ENCODE measurements at regions not wholly inside any gene's neighbourhood (a gene's known extent, or its start where the extent isn't known, plus 50 kb on each side); places are given as distances from the start of the nearest gene placed in this dataset.

GRCh38 chr7:41292487-41292886, 410.4 kb downstream of the INHBA start:
- no peaks in the 10 kb centered on the region for H3K9me3 ChIP-seq
- TF ChIP-seq CTCF (IDR thresholded peaks at IDR 0.05) (no peak), POLR2A (IDR thresholded peaks at IDR 0.05) (no peak)
- no peaks in the 10 kb centered on the region for H3K27me3 ChIP-seq
- ATAC-seq (no peak), DNase-seq (no peak)
- intact Hi-C loops (cut with DNase I): no loop called here
- H3K27ac ChIP-seq: no peak overlapping the region
- WGBS (ENCODE audit: insufficient coverage, low coverage, low lambda C conversion rate, missing lambda C conversion rate): 80% methylated on average over 3 of the region's 3 CpGs
- H3K4me3 ChIP-seq: no peak overlapping the region
- H3K36me3 ChIP-seq: no peaks in the 10 kb centered on the region
- peaks cover 0 to 25% (median 12%) of the 10 kb centered on the region in 4 donors for H3K4me1 ChIP-seq

- TF ChIP-seq POLR2A (IDR thresholded peaks at IDR 0.05) (no peak), CTCF (IDR thresholded peaks at IDR 0.05) (no peak)
- no peaks in the 10 kb centered on the region for H3K27me3 ChIP-seq
- no peaks in the 10 kb centered on the region for H3K36me3 ChIP-seq
- ATAC-seq (peak; percentile 58 to 95 (median 82)), DNase-seq (no peak)
- H3K27ac ChIP-seq: peak overlapping the region in 1 of 3 donors; percentile 54
- no peaks in the 10 kb centered on the region for H3K9me3 ChIP-seq
- intact Hi-C loops (cut with DNase I): no loop called here
- no peak overlapping the region for H3K4me3 ChIP-seq
- 33% methylated on average over 1 of the region's 2 CpGs for WGBS (ENCODE audit: insufficient coverage, low coverage, low lambda C conversion rate, missing lambda C conversion rate)
- peaks cover 0 to 16% (median 6%) of the 10 kb centered on the region in 4 donors for H3K4me1 ChIP-seq
These were observed 415.1 kb downstream of the INHBA start for GRCh38 chr7:41287559-41288335.

GRCh38 chr7:41280491-41280890, 422.4 kb downstream of the INHBA start:
- Histone ChIP-seq H3K27ac (no peak overlapping the region), H3K27me3 (no peaks in the 10 kb centered on the region), H3K36me3 (no peaks in the 10 kb centered on the region), H3K4me3 (no peak overlapping the region), H3K9me3 (no peaks in the 10 kb centered on the region), H3K4me1 (no peaks in the 10 kb centered on the region)
- TF ChIP-seq CTCF (IDR thresholded peaks at IDR 0.05) (no peak), POLR2A (IDR thresholded peaks at IDR 0.05) (no peak)
- DNase-seq: no peak
- intact Hi-C loops (cut with DNase I): no loop called here
- ATAC-seq: no peak
- 82% methylated on average over 5 of the region's 5 CpGs for WGBS (ENCODE audit: insufficient coverage, low coverage, low lambda C conversion rate, missing lambda C conversion rate)

- no peak overlapping the region for H3K27ac ChIP-seq
- no peaks in the 10 kb centered on the region for H3K9me3 ChIP-seq
- H3K4me1 ChIP-seq: no peaks in the 10 kb centered on the region
- TF ChIP-seq POLR2A (IDR thresholded peaks at IDR 0.05) (no peak), CTCF (IDR thresholded peaks at IDR 0.05) (no peak)
- ATAC-seq (peak in 1 of 4 donors; percentile 16), DNase-seq (no peak)
- no peaks in the 10 kb centered on the region for H3K27me3 ChIP-seq
- intact Hi-C loops (cut with DNase I): no loop called here
- H3K36me3 ChIP-seq: no peaks in the 10 kb centered on the region
- 73% methylated on average over 2 of the region's 2 CpGs for WGBS (ENCODE audit: insufficient coverage, low coverage, low lambda C conversion rate, missing lambda C conversion rate)
- H3K4me3 ChIP-seq: no peak overlapping the region
These were observed 425.3 kb downstream of the INHBA start for GRCh38 chr7:41277561-41277960.

Data from right lobe of liver (tissue), 6 donors.